ENCODE measurements at regions not wholly inside any gene's neighbourhood (a gene's known extent, or its start where the extent isn't known, plus 50 kb on each side); places are given as distances from the start of the nearest gene placed in this dataset.
"Not testable (repeated sequence)": the region's sequence is repeated elsewhere in the genome, so short reads cannot be mapped to it uniquely, and the experiment has no call there.

DNA sequence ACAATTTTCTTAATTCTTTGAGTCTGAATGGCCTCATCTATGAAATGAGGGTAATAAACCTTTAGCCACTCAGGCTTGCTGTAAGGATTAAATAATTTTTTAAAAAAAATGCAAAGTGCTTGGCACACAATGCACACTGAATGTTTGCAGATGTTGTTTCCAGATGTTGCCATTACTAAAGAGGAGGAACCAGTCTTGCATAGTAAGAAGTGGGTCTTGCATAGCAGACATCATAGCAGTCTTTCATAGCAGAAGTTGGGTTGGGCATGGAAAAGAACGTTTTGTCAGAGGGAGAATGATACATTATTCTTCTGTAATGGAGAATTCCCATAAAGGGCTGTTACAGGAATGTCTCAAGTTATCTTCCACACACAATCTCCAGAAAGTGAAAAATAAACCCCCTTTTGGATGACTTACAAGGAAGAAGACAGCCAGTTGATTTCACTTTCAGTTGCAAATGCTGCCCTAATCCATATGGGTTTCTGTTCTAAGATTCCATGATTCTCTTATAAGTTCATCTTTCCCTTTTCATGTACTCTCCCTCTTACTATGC is 327.7 kb downstream of the SUCLG1 start:
- Histone ChIP-seq H3K9me3 (ENCODE audit: insufficient read depth, low read length) (no peaks in the 10 kb centered on the region), H3K4me2 (ENCODE audit: low read depth, low read length, poor library complexity, severe bottlenecking) (no peak overlapping the region), H3K36me3 (ENCODE audit: low read length) (no peaks in the 10 kb centered on the region), H3F3A (ENCODE audit: insufficient read depth) (no peaks in the 10 kb centered on the region), H3K9me2 (replicated peaks; ENCODE audit: insufficient read depth, low read length) (no peaks in the 10 kb centered on the region), H3K4me3 (ENCODE audit: insufficient read depth, low read length, poor library complexity, severe bottlenecking) (no peak overlapping the region), H3K27ac (ENCODE audit: low read depth, low read length) (no peak overlapping the region), H3K27me3 (ENCODE audit: low read length) (no peaks in the 10 kb centered on the region), H4K20me1 (ENCODE audit: low read depth, low read length) (no peaks in the 10 kb centered on the region), H3K79me2 (ENCODE audit: insufficient read depth, low read length) (no peaks in the 10 kb centered on the region), H2AFZ (ENCODE audit: low read depth, low read length, severe bottlenecking) (no peak overlapping the region), H3K9ac (ENCODE audit: low read length) (no peak overlapping the region)
- TF ChIP-seq EZH2phosphoT487 (conservative IDR thresholded peaks at IDR 0.05; ENCODE audit: low read length), result no peak
- TF ChIP-seq, protein P1, sequence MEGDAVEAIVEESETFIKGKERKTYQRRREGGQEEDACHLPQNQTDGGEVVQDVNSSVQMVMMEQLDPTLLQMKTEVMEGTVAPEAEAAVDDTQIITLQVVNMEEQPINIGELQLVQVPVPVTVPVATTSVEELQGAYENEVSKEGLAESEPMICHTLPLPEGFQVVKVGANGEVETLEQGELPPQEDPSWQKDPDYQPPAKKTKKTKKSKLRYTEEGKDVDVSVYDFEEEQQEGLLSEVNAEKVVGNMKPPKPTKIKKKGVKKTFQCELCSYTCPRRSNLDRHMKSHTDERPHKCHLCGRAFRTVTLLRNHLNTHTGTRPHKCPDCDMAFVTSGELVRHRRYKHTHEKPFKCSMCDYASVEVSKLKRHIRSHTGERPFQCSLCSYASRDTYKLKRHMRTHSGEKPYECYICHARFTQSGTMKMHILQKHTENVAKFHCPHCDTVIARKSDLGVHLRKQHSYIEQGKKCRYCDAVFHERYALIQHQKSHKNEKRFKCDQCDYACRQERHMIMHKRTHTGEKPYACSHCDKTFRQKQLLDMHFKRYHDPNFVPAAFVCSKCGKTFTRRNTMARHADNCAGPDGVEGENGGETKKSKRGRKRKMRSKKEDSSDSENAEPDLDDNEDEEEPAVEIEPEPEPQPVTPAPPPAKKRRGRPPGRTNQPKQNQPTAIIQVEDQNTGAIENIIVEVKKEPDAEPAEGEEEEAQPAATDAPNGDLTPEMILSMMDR (IDR thresholded peaks at IDR 0.05; ENCODE audit: insufficient read depth, low read length, poor library complexity, severe bottlenecking), result no peak

DNA sequence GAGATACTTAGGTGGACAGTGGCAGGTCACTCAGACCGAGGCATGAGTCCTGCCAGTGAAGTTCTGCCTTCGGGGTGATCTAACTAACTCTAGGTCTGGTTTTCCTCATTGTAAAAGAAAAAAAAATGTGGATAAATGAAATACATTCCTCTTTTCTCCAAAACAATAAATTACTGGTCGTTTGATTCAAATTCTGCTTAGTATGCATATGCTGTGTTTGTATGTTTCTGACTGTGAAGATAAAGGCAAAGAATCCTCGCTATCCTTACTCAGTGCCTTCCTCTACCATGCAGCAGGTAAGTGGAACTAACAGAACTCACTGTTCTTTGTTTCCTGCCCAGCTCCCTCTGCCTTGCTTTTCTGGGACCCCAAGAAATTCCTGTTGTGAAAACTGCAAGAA is 330.1 kb downstream of the SUCLG1 start:
- Histone ChIP-seq H3K27me3 (ENCODE audit: low read length) (no peaks in the 10 kb centered on the region), H3K9me2 (replicated peaks; ENCODE audit: insufficient read depth, low read length) (no peaks in the 10 kb centered on the region), H3K4me3 (ENCODE audit: insufficient read depth, low read length, poor library complexity, severe bottlenecking) (no peak overlapping the region), H4K20me1 (ENCODE audit: low read depth, low read length) (no peaks in the 10 kb centered on the region), H3K4me2 (ENCODE audit: low read depth, low read length, poor library complexity, severe bottlenecking) (no peak overlapping the region), H3F3A (ENCODE audit: insufficient read depth) (no peaks in the 10 kb centered on the region), H3K36me3 (ENCODE audit: low read length) (no peaks in the 10 kb centered on the region), H3K9ac (ENCODE audit: low read length) (no peak overlapping the region), H3K27ac (ENCODE audit: low read depth, low read length) (no peak overlapping the region), H3K79me2 (ENCODE audit: insufficient read depth, low read length) (no peaks in the 10 kb centered on the region), H2AFZ (ENCODE audit: low read depth, low read length, severe bottlenecking) (no peak overlapping the region), H3K9me3 (ENCODE audit: insufficient read depth, low read length) (no peaks in the 10 kb centered on the region)
- TF ChIP-seq, protein P1 (IDR thresholded peaks at IDR 0.05; ENCODE audit: insufficient read depth, low read length, poor library complexity, severe bottlenecking), result no peak
- no peak for TF ChIP-seq EZH2phosphoT487 (conservative IDR thresholded peaks at IDR 0.05; ENCODE audit: low read length)

DNA sequence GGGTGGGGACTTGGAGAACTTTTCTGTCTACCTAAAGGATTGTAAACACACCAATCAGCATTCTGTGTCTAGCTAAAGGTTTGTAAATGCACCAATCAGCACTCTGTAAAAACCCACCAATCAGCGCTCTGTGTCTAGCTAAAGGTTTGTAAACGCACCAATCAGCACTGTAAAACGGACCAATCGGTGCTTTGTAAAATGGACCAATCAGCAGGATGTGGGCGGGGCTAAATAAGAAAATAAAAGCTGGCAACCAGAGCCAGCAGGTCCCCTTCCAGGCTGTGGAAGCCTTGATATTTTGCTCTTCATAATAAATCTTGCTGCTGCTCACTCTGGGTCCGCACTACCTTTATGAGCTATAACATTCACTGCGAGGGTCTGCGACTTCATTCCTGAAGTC is 331.3 kb downstream of the SUCLG1 start:
- not testable (repeated sequence) for H4K20me1 ChIP-seq (ENCODE audit: low read depth, low read length); H3K27ac ChIP-seq (ENCODE audit: low read depth, low read length); H3K9ac ChIP-seq (ENCODE audit: low read length); H2AFZ ChIP-seq (ENCODE audit: low read depth, low read length, severe bottlenecking); H3K9me2 ChIP-seq (replicated peaks; ENCODE audit: insufficient read depth, low read length); H3K79me2 ChIP-seq (ENCODE audit: insufficient read depth, low read length); H3K4me2 ChIP-seq (ENCODE audit: low read depth, low read length, poor library complexity, severe bottlenecking); H3F3A ChIP-seq (ENCODE audit: insufficient read depth); H3K4me3 ChIP-seq (ENCODE audit: insufficient read depth, low read length, poor library complexity, severe bottlenecking); H3K27me3 ChIP-seq (ENCODE audit: low read length); H3K36me3 ChIP-seq (ENCODE audit: low read length); H3K9me3 ChIP-seq (ENCODE audit: insufficient read depth, low read length)

DNA sequence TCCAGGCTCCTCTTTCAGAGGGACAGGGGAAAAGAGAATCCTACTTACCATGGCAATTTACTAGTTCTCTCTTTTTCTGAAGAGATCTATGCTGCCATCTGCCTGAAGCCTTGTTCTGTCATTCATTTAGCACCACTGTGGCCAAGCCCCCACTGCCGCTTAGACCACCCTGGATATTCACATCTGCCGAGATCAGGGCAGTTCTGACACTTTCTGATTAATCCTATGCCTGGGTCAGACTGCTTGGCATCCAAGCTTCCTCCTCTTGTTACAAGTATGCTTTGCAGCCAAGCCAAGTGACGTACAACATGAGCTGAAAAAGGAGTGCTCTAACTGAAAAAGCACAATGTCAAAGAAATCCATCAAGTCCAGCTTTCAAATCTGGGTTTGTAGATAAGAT is 332.6 kb downstream of the SUCLG1 start:
- Histone ChIP-seq H3K4me3 (ENCODE audit: insufficient read depth, low read length, poor library complexity, severe bottlenecking) (no peak overlapping the region), H3K27ac (ENCODE audit: low read depth, low read length) (no peak overlapping the region), H4K20me1 (ENCODE audit: low read depth, low read length) (no peaks in the 10 kb centered on the region), H3K79me2 (ENCODE audit: insufficient read depth, low read length) (no peaks in the 10 kb centered on the region), H3F3A (ENCODE audit: insufficient read depth) (no peaks in the 10 kb centered on the region), H3K27me3 (ENCODE audit: low read length) (no peaks in the 10 kb centered on the region), H2AFZ (ENCODE audit: low read depth, low read length, severe bottlenecking) (no peak overlapping the region), H3K9ac (ENCODE audit: low read length) (no peak overlapping the region), H3K4me2 (ENCODE audit: low read depth, low read length, poor library complexity, severe bottlenecking) (no peak overlapping the region), H3K9me2 (replicated peaks; ENCODE audit: insufficient read depth, low read length) (peaks cover 6% of the 10 kb centered on the region; the same call in 1 of the 2 replicates), H3K36me3 (ENCODE audit: low read length) (no peaks in the 10 kb centered on the region), H3K9me3 (ENCODE audit: insufficient read depth, low read length) (no peaks in the 10 kb centered on the region)
- TF ChIP-seq, protein P1 (IDR thresholded peaks at IDR 0.05; ENCODE audit: insufficient read depth, low read length, poor library complexity, severe bottlenecking), result no peak
- TF ChIP-seq EZH2phosphoT487 (conservative IDR thresholded peaks at IDR 0.05; ENCODE audit: low read length), result no peak

Data from SU-DHL-6 (cell line).